Amniotic epithelial cell (primary cell): ENCODE measurements at regions not wholly inside any gene's neighbourhood (a gene's known extent, or its start where the extent isn't known, plus 50 kb on each side); places are given as distances from the start of the nearest gene placed in this dataset.

Experiments used
- DNase-seq: peaks from one replicate; pipeline ENCODE4 v3.0.0-alpha.2; 2010; ENCODE audit warnings: low read depth

GRCh38 chr5:73266176-73266738, 93.3 kb downstream of the TMEM174 start:
- DNase-seq: no peak

DNA sequence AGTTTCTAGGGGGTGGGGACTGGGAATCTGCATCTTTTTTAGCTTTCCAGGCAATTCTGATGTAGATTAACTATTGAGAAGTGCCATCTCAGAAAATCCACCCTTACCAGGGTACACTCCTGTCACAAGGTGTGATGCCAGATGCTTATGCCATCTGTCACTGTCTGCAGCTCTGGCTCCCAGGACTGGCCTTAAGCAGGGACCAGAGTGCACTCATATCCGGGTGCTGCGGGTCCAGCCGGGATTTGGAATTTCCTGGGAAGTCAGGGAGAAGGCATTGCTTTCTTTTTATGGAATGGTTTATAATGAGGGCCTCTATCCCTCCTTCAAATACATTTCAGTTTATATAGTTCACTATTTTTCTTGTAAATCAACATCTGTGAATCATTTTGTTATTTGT, 92.6 kb downstream of the TMEM174 start:
- no peak for DNase-seq

DNA sequence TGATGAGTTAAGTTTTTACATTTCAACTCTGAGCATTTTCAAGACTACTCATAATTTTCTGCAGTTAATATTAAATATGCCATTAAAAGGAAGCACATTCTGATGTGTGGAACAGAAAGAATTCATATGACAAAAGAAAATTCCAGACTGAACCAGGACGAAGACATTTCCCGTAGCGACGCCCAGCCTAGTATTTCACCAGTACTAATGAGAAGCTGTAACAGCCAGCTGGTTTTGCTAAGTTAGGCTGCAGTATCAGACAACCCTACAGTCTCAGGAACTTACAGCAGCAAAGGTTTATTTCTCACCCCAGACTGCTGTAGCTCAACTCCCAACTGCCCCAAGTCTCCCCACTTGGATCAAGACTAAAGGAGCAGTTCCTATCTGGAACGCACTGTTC, 91.6 kb downstream of the TMEM174 start:
- no peak for DNase-seq

- DNase-seq: no peak
Measured at GRCh38 chr5:73263001-73263710, 90.2 kb downstream of the TMEM174 start.

- no peak for DNase-seq
Measured at GRCh38 chr5:73256862-73257261, 83.9 kb downstream of the TMEM174 start.

DNA sequence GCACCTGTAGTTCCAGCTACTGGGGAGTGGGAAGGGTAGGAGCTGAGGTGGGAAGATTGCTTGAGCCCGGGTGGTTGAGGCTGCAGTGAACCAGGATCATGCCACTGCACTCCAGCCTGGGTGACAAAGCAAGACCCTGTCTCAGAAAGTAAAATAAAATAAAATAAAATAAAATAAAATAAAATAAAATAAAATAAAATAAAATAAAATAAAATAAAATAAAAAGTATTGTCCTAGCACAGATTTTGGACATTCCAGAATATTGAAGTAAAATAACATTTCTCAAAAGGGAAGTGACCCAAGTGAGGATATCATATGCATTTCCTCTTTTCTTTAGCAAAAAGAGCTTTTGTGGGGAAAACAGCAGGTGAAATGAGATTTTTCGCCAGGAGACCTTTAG, 83.5 kb downstream of the TMEM174 start:
- DNase-seq: no peak

- DNase-seq: no peak
Measured at GRCh38 chr5:73256012-73256411, 83.0 kb downstream of the TMEM174 start.

DNA sequence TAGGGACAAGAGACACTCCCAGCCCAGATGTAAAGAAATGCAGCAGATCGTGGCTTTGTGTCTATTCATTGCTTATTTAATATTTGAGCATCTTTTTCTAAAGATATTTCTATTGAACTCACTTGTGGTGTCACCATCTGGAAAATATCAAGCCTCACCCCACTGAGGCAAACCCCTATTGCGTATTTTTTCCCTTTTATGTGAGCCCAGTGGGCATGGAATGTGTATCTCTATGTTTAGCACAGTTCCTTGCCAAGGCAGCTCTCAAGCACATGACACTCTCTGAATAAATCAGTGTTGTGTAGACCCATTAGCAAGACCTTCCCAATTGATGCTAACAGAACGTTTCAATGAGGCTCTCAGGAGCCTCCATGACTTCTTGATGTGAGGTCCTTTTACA, 81.6 kb downstream of the TMEM174 start:
- DNase-seq: no peak

DNA sequence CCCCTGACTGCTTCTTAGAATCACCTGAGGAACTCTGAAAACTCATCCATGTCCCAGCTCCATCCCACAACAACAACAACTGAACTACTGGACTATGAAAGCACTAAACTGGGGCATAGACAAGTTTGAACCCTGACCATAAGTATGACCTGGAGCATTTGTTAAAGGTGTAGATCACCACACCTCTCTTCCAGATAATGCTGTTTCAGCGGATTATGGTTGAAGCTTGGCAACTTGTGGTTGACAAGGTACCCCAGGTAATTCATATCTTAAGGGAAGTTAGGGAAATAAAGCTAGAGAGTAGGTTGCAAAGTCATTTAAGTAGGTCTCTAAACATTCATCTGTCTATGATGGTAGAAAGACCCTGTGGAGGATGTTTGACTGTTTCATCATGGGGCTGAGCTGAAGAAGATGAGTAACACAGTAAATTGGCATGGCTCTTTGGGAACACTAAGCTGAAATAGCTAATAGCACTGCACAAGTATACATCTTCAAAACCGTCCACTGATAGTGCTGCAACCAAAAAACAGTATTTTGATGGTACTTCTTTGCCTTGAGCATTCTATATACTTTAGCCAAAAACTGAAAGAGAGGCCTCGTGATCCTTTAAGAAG, 80.2 kb downstream of the TMEM174 start:
- no peak for DNase-seq

DNA sequence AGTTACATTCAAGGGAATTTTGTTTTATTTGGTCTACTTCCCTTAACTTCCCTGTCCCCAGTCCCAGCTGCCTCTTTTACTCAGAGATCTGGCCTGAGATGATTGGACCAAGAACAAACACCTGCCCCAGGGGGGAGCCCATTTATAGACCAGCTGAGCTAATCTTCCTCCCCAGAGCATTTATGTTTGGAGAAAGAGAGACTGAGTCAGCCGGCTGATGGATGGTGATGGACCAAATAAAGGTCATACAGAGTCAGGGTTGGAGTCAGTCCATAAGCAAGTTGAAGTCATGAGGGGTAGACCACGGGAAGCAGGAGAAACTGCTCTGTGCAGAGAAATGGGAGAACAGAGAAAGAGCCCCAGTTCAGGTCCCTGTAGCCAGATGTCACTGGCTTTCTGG, 77.7 kb downstream of the TMEM174 start:
- DNase-seq: no peak

DNA sequence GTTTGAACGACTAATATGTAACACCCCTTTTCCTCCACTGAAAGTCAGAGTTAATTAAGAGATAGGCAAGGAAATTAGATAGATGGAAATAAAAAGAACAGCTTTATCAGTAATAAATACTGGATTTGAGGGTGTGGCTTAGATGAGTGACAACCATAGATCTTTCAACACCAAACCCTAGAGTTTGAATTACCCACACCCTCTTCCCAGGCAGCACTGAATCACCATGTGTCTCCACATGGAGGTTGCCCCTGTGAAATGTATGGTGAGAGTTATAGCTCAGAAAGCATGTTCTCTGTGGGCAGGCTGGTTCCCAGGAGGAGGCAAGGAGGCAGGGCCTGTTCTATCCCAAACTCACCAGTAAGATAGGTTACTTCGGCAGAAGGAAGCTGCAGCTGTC, 69.7 kb downstream of the TMEM174 start:
- DNase-seq: no peak

GRCh38 chr5:73238873-73239272, 65.9 kb downstream of the TMEM174 start:
- no peak for DNase-seq

GRCh38 chr5:73236541-73237128, 63.6 kb downstream of the TMEM174 start:
- DNase-seq: no peak

- DNase-seq: no peak
Measured at GRCh38 chr5:73234204-73234555, 61.2 kb downstream of the TMEM174 start.

DNA sequence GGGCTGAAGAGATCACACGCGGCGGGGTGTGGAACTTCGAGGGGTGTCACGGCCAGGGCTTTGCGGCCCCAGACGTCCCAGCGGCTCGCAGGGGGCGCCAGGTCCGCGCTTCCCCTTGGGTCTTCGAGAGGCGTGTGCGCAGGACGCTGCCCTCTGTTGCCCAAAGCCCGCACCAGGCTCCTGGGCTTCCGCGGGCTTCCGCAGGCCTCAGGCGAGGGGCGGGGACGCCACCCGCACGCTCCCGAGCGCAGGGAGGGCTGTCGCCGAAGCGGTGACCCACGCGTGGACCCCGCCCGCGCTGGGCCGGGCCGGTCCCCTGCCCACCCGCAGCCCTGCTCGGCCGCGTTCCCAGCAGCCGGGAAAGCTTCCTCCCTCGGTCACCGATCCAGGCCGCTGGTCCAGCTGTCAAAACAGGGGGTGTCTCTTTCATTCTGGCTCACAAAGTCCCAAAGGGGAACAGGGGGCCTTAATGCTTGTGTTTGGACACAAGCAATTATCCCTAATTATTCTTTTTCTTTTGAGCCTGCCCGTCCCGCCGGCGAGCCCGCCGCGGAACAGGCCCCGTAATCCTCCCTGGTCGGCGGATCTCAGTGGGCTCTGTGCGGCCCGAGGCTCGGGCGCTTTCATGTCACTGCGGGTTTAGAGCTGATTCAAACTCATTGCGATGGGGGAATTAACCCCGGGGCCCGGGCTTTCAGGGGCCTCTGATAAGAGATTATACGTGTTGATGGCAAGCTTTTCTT, 60.6 kb downstream of the TMEM174 start:
- DNase-seq: no peak

- no peak for DNase-seq
Measured at GRCh38 chr5:73233053-73233460, 60.1 kb downstream of the TMEM174 start.

DNA sequence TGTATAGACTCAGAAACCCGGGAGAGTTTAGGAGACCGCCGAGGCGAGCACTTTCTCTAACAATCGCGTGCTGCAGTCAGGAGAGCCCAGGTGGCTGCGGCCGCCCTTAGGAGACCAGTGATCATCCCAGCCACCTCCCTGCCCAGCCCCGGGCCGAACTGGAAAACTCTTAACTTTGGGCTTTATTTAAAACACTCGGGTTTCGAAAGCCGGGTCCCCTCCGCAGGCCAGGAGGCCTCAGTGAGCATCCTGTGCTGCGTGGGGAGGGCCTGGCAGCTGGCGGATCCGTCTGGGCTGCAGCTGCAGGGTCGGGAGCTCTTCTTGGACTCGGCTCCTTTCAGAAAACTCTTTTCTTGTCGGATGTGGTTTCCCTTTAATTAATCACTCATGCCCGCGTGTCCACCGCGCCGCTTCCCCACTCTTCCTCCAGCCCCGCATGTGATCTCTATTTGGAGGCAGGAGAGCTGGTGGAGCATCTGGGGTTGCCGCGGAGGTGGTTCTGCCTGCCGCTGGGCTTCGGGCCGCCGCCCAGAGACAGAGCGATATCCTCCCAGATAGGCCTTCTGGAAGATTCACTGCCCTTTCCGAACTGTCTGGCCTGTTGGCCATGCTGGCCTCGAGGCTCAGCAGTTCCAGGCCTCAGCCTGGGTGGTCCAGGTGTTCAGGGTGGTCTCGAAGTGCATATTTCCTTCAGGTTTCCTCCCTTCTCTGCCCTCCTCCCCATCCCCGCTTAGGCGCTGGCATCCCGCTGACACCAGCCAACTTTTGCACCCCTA, 59.5 kb downstream of the TMEM174 start:
- DNase-seq: no peak

- no peak for DNase-seq
Measured at GRCh38 chr5:73231246-73231778, 58.3 kb downstream of the TMEM174 start.

DNA sequence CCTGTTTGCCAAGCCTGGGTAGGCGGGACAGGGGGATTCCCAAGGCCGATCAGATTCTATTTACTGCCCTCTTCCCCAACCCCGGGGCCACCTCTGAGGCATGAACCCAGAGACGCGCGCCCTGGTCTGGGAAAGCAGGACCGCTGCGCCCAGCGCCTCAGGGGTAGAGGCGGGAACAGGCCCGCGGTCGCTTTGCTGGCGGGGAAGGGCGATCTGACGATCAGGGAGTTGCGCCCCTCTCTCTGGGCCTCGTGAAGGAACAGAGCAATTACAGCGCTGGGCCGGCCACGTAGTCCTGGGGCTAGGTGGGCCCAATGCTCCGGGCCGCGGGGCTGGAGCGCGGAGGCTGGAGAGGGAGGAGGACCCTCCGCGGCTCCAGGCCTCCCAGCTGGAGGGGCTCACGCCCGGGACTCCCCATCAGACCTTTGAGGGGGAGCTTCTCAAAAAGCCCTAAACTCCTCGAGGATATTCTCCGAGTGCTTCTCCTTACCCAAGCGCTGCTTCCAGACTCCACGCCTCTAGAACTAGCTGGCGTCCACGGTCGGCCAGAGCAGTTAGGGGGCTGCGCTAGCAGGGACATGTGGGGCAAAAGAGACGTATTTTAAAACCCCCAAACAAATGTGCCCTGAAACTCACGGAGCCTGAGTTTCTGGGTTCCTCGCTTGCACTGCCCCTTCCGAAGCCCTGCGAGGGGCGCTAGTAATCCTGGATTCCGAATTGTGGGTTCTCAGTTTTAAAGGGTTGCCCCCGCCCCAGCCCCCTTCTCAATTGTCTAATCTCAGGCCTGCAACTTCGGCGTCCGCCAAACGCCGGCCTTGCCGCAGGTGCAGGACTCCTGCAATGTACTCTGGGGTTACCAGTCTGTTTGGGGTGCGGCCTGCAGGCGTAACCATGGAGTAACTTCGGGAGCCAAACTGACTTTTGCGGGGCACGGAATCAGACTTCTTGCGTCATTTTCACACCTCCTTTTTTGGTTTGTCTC, 57.6 kb downstream of the TMEM174 start:
- no peak for DNase-seq

GRCh38 chr5:73229271-73229670, 56.3 kb downstream of the TMEM174 start:
- no peak for DNase-seq
